Activated CD4-positive, alpha-beta T cell treated with anti-CD3 and anti-CD28 coated beads, Interleukin-2, amount 50 U/mL, for 4 hours (primary cell): ENCODE measurements at regions not wholly inside any gene's neighbourhood (a gene's known extent, or its start where the extent isn't known, plus 50 kb on each side); places are given as distances from the start of the nearest gene placed in this dataset.
"Not testable (repeated sequence)": the region's sequence is repeated elsewhere in the genome, so short reads cannot be mapped to it uniquely, and the experiment has no call there.

Experiments used
- DNase-seq, 2 experiments: peaks; one replicate each; pipeline ENCODE4 v3.0.0-alpha.2; 2020

GRCh38 chr3:124325248-124325647 is 333.3 kb upstream of the ROPN1 start:
- DNase-seq, result no peak

GRCh38 chr3:124329723-124330122 is 337.8 kb upstream of the ROPN1 start:
- DNase-seq, result no peak

- no peak for DNase-seq
Measured at GRCh38 chr3:124333931-124334640, 342.2 kb upstream of the ROPN1 start.

- no peak for DNase-seq
Measured at GRCh38 chr3:124336067-124336656, 344.2 kb upstream of the ROPN1 start.

- DNase-seq, result no peak
Measured at GRCh38 chr3:124345845-124346244, 353.9 kb upstream of the ROPN1 start.

- no peak for DNase-seq
Measured at GRCh38 chr3:124346487-124346886, 354.6 kb upstream of the ROPN1 start.

GRCh38 chr3:124347418-124347817 is 355.5 kb upstream of the ROPN1 start:
- DNase-seq, result no peak

GRCh38 chr3:124348555-124348954 is 356.6 kb upstream of the ROPN1 start:
- not testable (repeated sequence) for DNase-seq

GRCh38 chr3:124351430-124352148 is 359.7 kb upstream of the ROPN1 start:
- DNase-seq, result no peak

- no peak for DNase-seq
Measured at GRCh38 chr3:124352149-124352539, 360.2 kb upstream of the ROPN1 start.

GRCh38 chr3:124353691-124354090 is 361.8 kb upstream of the ROPN1 start:
- DNase-seq, result no peak

GRCh38 chr3:124354150-124354549 is 362.2 kb upstream of the ROPN1 start:
- DNase-seq, result no peak

- DNase-seq, result no peak
Measured at GRCh38 chr3:124358156-124358555, 366.2 kb upstream of the ROPN1 start.

- no peak for DNase-seq
Measured at GRCh38 chr3:124360155-124360554, 368.2 kb upstream of the ROPN1 start.

GRCh38 chr3:124360563-124360962 is 368.6 kb upstream of the ROPN1 start:
- no peak for DNase-seq

GRCh38 chr3:124361566-124361965 is 368.7 kb upstream of the UMPS start:
- DNase-seq, result no peak

- no peak for DNase-seq
Measured at GRCh38 chr3:124362455-124362854, 367.8 kb upstream of the UMPS start.

- no peak for DNase-seq
Measured at GRCh38 chr3:124363476-124363875, 366.8 kb upstream of the UMPS start.

- DNase-seq, result no peak
Measured at GRCh38 chr3:124364317-124365020, 365.8 kb upstream of the UMPS start.

GRCh38 chr3:124366655-124367054 is 363.6 kb upstream of the UMPS start:
- DNase-seq, result not testable (repeated sequence)

GRCh38 chr3:124372775-124373174 is 357.5 kb upstream of the UMPS start:
- no peak for DNase-seq

- DNase-seq, result no peak
Measured at GRCh38 chr3:124373524-124373923, 356.7 kb upstream of the UMPS start.

GRCh38 chr3:124374583-124374982 is 355.7 kb upstream of the UMPS start:
- DNase-seq, result no peak
